ENCODE measurements at regions not wholly inside any gene's neighbourhood (a gene's known extent, or its start where the extent isn't known, plus 50 kb on each side); places are given as distances from the start of the nearest gene placed in this dataset.
A peak's percentile ranks its signal among the peaks of the same experiment; 100 is the strongest.
"Not testable (repeated sequence)": the region's sequence is repeated elsewhere in the genome, so short reads cannot be mapped to it uniquely, and the experiment has no call there.

- no peak for DNase-seq
Measured at GRCh38 chr11:21727102-21727501, 465.8 kb upstream of the ANO5 start.

GRCh38 chr11:21736404-21736803, 456.5 kb upstream of the ANO5 start:
- no peak for DNase-seq

- DNase-seq, result not testable (repeated sequence)
Measured at GRCh38 chr11:21752475-21753243, 440.2 kb upstream of the ANO5 start.

GRCh38 chr11:21753244-21753767, 439.6 kb upstream of the ANO5 start:
- DNase-seq, result not testable (repeated sequence)

GRCh38 chr11:21761000-21761399, 431.9 kb upstream of the ANO5 start:
- DNase-seq, result no peak

- DNase-seq, result no peak
Measured at GRCh38 chr11:21768388-21768787, 424.5 kb upstream of the ANO5 start.

GRCh38 chr11:21769188-21769587, 423.7 kb upstream of the ANO5 start:
- no peak for DNase-seq

- DNase-seq, result no peak
Measured at GRCh38 chr11:21771097-21771496, 421.8 kb upstream of the ANO5 start.

- DNase-seq, result peak; percentile 84 to 96
Measured at GRCh38 chr11:21774212-21774611, 418.7 kb upstream of the ANO5 start.

- no peak for DNase-seq
Measured at GRCh38 chr11:21775911-21776310, 417.0 kb upstream of the ANO5 start.

GRCh38 chr11:21783954-21784353, 408.9 kb upstream of the ANO5 start:
- DNase-seq, result no peak

- no peak for DNase-seq
Measured at GRCh38 chr11:21785351-21785750, 407.5 kb upstream of the ANO5 start.

GRCh38 chr11:21794306-21794705, 398.6 kb upstream of the ANO5 start:
- no peak for DNase-seq

GRCh38 chr11:21798216-21798615, 394.7 kb upstream of the ANO5 start:
- DNase-seq, result no peak

- DNase-seq, result not testable (repeated sequence)
Measured at GRCh38 chr11:21804523-21804922, 388.4 kb upstream of the ANO5 start.

- no peak for DNase-seq
Measured at GRCh38 chr11:21806508-21806907, 386.4 kb upstream of the ANO5 start.

- no peak for DNase-seq
Measured at GRCh38 chr11:21806947-21807346, 385.9 kb upstream of the ANO5 start.

GRCh38 chr11:21807350-21807749, 385.5 kb upstream of the ANO5 start:
- no peak for DNase-seq

- no peak for DNase-seq
Measured at GRCh38 chr11:21810650-21811049, 382.2 kb upstream of the ANO5 start.

GRCh38 chr11:21811572-21811971, 381.3 kb upstream of the ANO5 start:
- DNase-seq, result no peak

- DNase-seq, result no peak
Measured at GRCh38 chr11:21814169-21814568, 378.7 kb upstream of the ANO5 start.

GRCh38 chr11:21817696-21818095, 375.2 kb upstream of the ANO5 start:
- DNase-seq, result no peak

- DNase-seq, result no peak
Measured at GRCh38 chr11:21820176-21820575, 372.7 kb upstream of the ANO5 start.

GRCh38 chr11:21825127-21825526, 367.8 kb upstream of the ANO5 start:
- no peak for DNase-seq

- no peak for DNase-seq
Measured at GRCh38 chr11:21838427-21838826, 354.5 kb upstream of the ANO5 start.

All from cerebellar nuclear complex (tissue), 1 donor.